ENCODE measurements at regions not wholly inside any gene's neighbourhood (a gene's known extent, or its start where the extent isn't known, plus 50 kb on each side); places are given as distances from the start of the nearest gene placed in this dataset.

- TF ChIP-seq CTCF (optimal IDR thresholded peaks at IDR 0.05 in 1 of 3, IDR thresholded peaks at IDR 0.05 in 1 of 3, conservative IDR thresholded peaks at IDR 0.05 in 1 of 3; ENCODE audit: extremely low read depth in 1 of 3, insufficient read depth in 2 of 3, low read length in 3 of 3) (no peak), EZH2 (IDR thresholded peaks at IDR 0.05; ENCODE audit: low read length) (no peak)
- no peaks in the 10 kb centered on the region for H3K36me3 ChIP-seq (ENCODE audit: control insufficient read depth in 2 of 2, extremely low read depth in 1 of 2, insufficient read depth in 2 of 2, low read length in 2 of 2)
- H3K4me2 ChIP-seq (ENCODE audit: control insufficient read depth, extremely low read depth, insufficient read depth, low read depth, low read length) = no peak overlapping the region
- H3K4me3 ChIP-seq (ENCODE audit: control insufficient read depth in 2 of 3, extremely low read depth in 1 of 3, insufficient read depth in 2 of 3, low read depth in 1 of 3, low read length in 3 of 3) = no peak overlapping the region
- peaks cover 12% of the 10 kb centered on the region for H3K4me1 ChIP-seq (ENCODE audit: control insufficient read depth, extremely low read depth, insufficient read depth, low read length)
- H4K20me1 ChIP-seq (ENCODE audit: control insufficient read depth, extremely low read depth, insufficient read depth, low read length) = no peaks in the 10 kb centered on the region
- H3K27me3 ChIP-seq (ENCODE audit: control insufficient read depth, extremely low read depth, insufficient read depth, low read length) = no peaks in the 10 kb centered on the region
- FAIRE-seq (no peak), DNase-seq (ENCODE audit: low read depth, low spot score) (no peak)
- no peaks in the 10 kb centered on the region for H3K9me3 ChIP-seq (ENCODE audit: control insufficient read depth, low read depth, low read length)
- H3K27ac ChIP-seq (ENCODE audit: control insufficient read depth, insufficient read depth, low read length) = no peak overlapping the region
- H2AFZ ChIP-seq (ENCODE audit: control insufficient read depth, low read length) = no peak overlapping the region
- no peaks in the 10 kb centered on the region for H3K79me2 ChIP-seq (ENCODE audit: control insufficient read depth, insufficient read depth, low read length)
- H3K9ac ChIP-seq (ENCODE audit: control insufficient read depth, extremely low read depth, insufficient read depth, low read length) = no peak overlapping the region
- dilution Hi-C loops (cut with MboI; ENCODE audit: extremely low pct_ligation_motif_present, low sequenced_read_pairs) = no loop called here
- H3K9me1 ChIP-seq (ENCODE audit: control insufficient read depth, extremely low read depth, insufficient read depth, low read length) = no peaks in the 10 kb centered on the region
Observed at GRCh38 chr2:10504994-10505820, 57.1 kb upstream of the ODC1 start.

GRCh38 chr2:10504370-10504993 is 56.4 kb upstream of the ODC1 start:
- Histone ChIP-seq H3K4me1 (ENCODE audit: control insufficient read depth, extremely low read depth, insufficient read depth, low read length) (peaks cover 14% of the 10 kb centered on the region), H3K79me2 (ENCODE audit: control insufficient read depth, insufficient read depth, low read length) (no peaks in the 10 kb centered on the region), H4K20me1 (ENCODE audit: control insufficient read depth, extremely low read depth, insufficient read depth, low read length) (no peaks in the 10 kb centered on the region), H3K9me1 (ENCODE audit: control insufficient read depth, extremely low read depth, insufficient read depth, low read length) (no peaks in the 10 kb centered on the region), H3K27me3 (ENCODE audit: control insufficient read depth, extremely low read depth, insufficient read depth, low read length) (no peaks in the 10 kb centered on the region), H3K9ac (ENCODE audit: control insufficient read depth, extremely low read depth, insufficient read depth, low read length) (no peak overlapping the region), H3K9me3 (ENCODE audit: control insufficient read depth, low read depth, low read length) (no peaks in the 10 kb centered on the region), H2AFZ (ENCODE audit: control insufficient read depth, low read length) (no peak overlapping the region), H3K4me2 (ENCODE audit: control insufficient read depth, extremely low read depth, insufficient read depth, low read depth, low read length) (no peak overlapping the region), H3K4me3 (ENCODE audit: control insufficient read depth in 2 of 3, extremely low read depth in 1 of 3, insufficient read depth in 2 of 3, low read depth in 1 of 3, low read length in 3 of 3) (no peak overlapping the region), H3K27ac (ENCODE audit: control insufficient read depth, insufficient read depth, low read length) (no peak overlapping the region), H3K36me3 (ENCODE audit: control insufficient read depth in 2 of 2, extremely low read depth in 1 of 2, insufficient read depth in 2 of 2, low read length in 2 of 2) (no peaks in the 10 kb centered on the region)
- TF ChIP-seq EZH2 (IDR thresholded peaks at IDR 0.05; ENCODE audit: low read length) (no peak), CTCF (optimal IDR thresholded peaks at IDR 0.05 in 1 of 3, IDR thresholded peaks at IDR 0.05 in 1 of 3, conservative IDR thresholded peaks at IDR 0.05 in 1 of 3; ENCODE audit: extremely low read depth in 1 of 3, insufficient read depth in 2 of 3, low read length in 3 of 3) (no peak)
- FAIRE-seq = no peak
- no peak for DNase-seq (ENCODE audit: low read depth, low spot score)
- dilution Hi-C loops (cut with MboI; ENCODE audit: extremely low pct_ligation_motif_present, low sequenced_read_pairs) = no loop called here

All from keratinocyte (primary cell).